ENCODE measurements at regions not wholly inside any gene's neighbourhood (a gene's known extent, or its start where the extent isn't known, plus 50 kb on each side); places are given as distances from the start of the nearest gene placed in this dataset.

DNA sequence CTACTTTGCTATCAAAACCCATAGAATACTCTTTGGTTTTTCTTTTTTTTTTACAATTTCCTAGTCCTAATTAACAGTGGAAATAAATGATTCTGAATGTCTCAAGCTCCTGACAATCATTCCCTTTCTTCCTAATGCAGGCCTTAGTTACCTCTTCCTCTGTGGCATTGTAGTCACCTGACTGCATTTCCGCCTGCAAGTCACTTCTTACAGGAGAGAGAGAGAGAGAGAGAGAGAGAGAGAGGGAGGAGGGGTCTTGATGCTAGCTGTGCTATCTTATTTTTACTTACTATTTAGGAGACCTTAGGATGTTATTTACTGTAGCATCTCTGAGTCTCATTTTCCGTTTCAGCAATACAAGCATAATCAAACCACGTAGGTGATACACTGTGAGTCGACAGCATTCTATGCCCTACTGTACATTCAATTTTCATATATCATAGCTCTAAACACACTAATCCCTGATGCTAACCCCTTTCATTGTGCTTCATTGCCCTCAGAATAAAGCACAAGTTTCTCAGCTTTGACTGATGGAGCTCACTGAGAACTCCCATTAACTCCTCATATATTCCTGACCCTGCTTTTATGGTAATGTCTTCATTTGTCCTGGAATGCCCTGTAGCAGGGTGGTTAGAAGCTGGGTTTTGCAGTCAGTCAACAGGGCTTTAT lies 1237.3 kb downstream of the XPNPEP1 start:
- Histone ChIP-seq H3K9me3 (no peaks in the 10 kb centered on the region), H3K4me3 (no peak overlapping the region), H3K4me1 (no peaks in the 10 kb centered on the region), H3K36me3 (no peaks in the 10 kb centered on the region), H3K27me3 (no peaks in the 10 kb centered on the region), H3K27ac (no peak overlapping the region)
- intact Hi-C loops (cut with DNase I; ENCODE audit: low total_unique reads) = no loop called here
- no peak for DNase-seq
- no peak for TF ChIP-seq POLR2A (IDR thresholded peaks at IDR 0.05)
- TF ChIP-seq, protein P1, sequence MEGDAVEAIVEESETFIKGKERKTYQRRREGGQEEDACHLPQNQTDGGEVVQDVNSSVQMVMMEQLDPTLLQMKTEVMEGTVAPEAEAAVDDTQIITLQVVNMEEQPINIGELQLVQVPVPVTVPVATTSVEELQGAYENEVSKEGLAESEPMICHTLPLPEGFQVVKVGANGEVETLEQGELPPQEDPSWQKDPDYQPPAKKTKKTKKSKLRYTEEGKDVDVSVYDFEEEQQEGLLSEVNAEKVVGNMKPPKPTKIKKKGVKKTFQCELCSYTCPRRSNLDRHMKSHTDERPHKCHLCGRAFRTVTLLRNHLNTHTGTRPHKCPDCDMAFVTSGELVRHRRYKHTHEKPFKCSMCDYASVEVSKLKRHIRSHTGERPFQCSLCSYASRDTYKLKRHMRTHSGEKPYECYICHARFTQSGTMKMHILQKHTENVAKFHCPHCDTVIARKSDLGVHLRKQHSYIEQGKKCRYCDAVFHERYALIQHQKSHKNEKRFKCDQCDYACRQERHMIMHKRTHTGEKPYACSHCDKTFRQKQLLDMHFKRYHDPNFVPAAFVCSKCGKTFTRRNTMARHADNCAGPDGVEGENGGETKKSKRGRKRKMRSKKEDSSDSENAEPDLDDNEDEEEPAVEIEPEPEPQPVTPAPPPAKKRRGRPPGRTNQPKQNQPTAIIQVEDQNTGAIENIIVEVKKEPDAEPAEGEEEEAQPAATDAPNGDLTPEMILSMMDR (IDR thresholded peaks at IDR 0.05) = no peak

DNA sequence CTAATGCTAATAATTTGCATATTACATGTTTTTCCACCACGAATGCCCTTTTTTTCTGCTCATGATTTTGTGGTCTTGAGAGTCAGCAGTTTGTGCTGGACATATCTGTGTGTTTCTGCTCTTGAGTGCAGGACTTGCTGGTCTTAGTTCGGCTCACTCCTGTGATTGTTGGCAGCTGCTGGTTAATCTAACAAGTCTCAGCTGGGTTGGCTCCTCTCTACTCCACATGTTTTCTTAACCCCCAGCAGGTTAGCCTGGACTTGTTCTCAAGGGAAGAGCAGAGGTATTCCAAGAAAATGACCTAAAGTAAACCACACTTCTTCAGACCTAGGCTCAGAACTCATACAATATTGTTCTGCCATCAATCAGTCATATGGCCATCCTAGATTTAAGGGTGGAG lies 1238.9 kb downstream of the XPNPEP1 start:
- H3K4me3 ChIP-seq = no peak overlapping the region
- no peak for DNase-seq
- H3K36me3 ChIP-seq = no peaks in the 10 kb centered on the region
- intact Hi-C loops (cut with DNase I; ENCODE audit: low total_unique reads) = no loop called here
- H3K4me1 ChIP-seq = no peaks in the 10 kb centered on the region
- no peaks in the 10 kb centered on the region for H3K9me3 ChIP-seq
- TF ChIP-seq, protein P1 (IDR thresholded peaks at IDR 0.05) = no peak
- no peak for TF ChIP-seq POLR2A (IDR thresholded peaks at IDR 0.05)
- no peak overlapping the region for H3K27ac ChIP-seq
- H3K27me3 ChIP-seq = no peaks in the 10 kb centered on the region

DNA sequence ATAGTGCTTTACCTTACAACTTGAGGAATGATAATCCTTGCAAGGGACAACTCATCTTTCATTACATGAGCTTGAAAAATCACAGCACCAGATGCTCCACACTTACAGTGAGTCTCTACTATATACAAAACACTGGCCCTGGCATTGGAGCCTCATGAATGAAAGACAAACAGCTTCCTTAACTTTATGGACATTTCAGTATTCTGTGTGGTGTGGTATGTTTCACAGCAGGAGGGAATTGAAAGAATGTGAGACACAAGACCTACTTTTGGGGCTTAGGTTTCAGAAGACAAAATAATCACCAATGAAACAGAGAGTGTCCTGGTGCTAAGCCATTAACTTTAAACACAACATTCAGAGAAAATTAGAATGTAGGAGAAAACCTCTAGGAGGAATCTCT lies 1249.6 kb downstream of the XPNPEP1 start:
- Histone ChIP-seq H3K9me3 (no peaks in the 10 kb centered on the region), H3K4me1 (no peaks in the 10 kb centered on the region), H3K27ac (no peak overlapping the region), H3K27me3 (no peaks in the 10 kb centered on the region), H3K4me3 (no peak overlapping the region), H3K36me3 (no peaks in the 10 kb centered on the region)
- intact Hi-C loops (cut with DNase I; ENCODE audit: low total_unique reads) = no loop called here
- no peak for TF ChIP-seq POLR2A (IDR thresholded peaks at IDR 0.05)
- TF ChIP-seq, protein P1 (IDR thresholded peaks at IDR 0.05) = no peak
- no peak for DNase-seq

DNA sequence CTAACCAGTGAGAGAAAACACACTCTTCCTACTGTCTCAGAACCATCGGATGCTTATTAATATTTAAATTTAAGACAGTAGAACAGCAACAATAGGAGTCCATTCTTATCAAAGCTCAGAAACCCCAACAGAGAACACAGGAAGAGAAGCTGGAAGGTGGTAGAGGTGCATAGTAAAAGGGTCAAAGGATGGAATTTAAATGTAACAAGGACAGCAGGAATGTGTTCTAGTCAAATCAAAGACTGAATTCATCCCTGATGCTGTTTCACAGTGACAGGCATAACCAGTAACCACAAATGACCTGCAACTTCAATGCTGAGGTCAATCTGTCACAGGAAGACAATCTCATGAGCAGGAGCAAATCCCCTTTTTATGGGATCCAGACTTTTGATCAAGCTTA lies 1259.7 kb downstream of the XPNPEP1 start:
- DNase-seq = no peak
- Histone ChIP-seq H3K4me3 (no peak overlapping the region), H3K4me1 (no peaks in the 10 kb centered on the region), H3K36me3 (no peaks in the 10 kb centered on the region), H3K9me3 (no peaks in the 10 kb centered on the region), H3K27ac (no peak overlapping the region), H3K27me3 (no peaks in the 10 kb centered on the region)
- intact Hi-C loops (cut with DNase I; ENCODE audit: low total_unique reads) = no loop called here
- TF ChIP-seq POLR2A (IDR thresholded peaks at IDR 0.05) = no peak
- TF ChIP-seq, protein P1 (IDR thresholded peaks at IDR 0.05) = no peak

DNA sequence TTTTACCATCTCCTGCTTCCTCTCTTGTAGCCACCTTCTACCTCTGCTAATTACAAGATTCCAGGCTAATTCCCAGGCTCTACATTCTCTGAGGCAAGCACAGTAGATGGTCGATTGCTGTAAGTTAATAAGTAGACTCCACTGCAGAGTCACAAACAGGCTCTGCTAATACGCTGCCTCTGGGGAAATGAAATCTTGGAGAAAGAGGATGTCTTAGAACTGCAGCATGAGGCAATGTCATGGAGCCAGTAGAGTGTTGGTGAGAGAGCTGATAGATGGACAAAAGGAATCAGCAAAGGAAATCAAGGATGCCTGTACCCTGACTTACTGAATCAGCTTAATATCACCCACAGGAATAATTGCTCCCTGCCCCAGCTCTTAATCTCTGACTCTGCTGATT lies 1260.3 kb downstream of the XPNPEP1 start:
- Histone ChIP-seq H3K4me3 (no peak overlapping the region), H3K36me3 (no peaks in the 10 kb centered on the region), H3K4me1 (no peaks in the 10 kb centered on the region), H3K9me3 (no peaks in the 10 kb centered on the region), H3K27me3 (no peaks in the 10 kb centered on the region), H3K27ac (no peak overlapping the region)
- intact Hi-C loops (cut with DNase I; ENCODE audit: low total_unique reads) = no loop called here
- no peak for TF ChIP-seq POLR2A (IDR thresholded peaks at IDR 0.05)
- TF ChIP-seq, protein P1 (IDR thresholded peaks at IDR 0.05) = no peak
- DNase-seq = no peak

Data from uterus (tissue), 3 donors.